Spleen (tissue), 11 donors: ENCODE measurements at regions not wholly inside any gene's neighbourhood (a gene's known extent, or its start where the extent isn't known, plus 50 kb on each side); places are given as distances from the start of the nearest gene placed in this dataset.
A peak's percentile ranks its signal among the peaks of the same experiment; 100 is the strongest.

Experiments
- DNase-seq: peaks from one replicate; pipeline ENCODE4 v3.0.0-alpha.2; 2020
- H3K27ac ChIP-seq, 8 donors: fragments of 200-600 bp; sonication (generic) in 7 of 8; 1 replicate in 4 of 8; 2 replicates in 4 of 8; pipeline versions ENCODE4 v1.5.0 to v1.8.0; 2016 to 2021; ENCODE audit warnings: inconsistent platforms in 4 of 8, mild to moderate bottlenecking in 4 of 8, moderate library complexity in 1 of 8
- H3K27me3 ChIP-seq, 7 donors: fragments of 200-600 bp; sonication (generic) in 6 of 7; replicated peaks in 1 of 7; 1 replicate in 4 of 7; 2 replicates in 3 of 7; pipeline versions ENCODE4 v1.5.0 to v1.8.0; 2016 to 2021; ENCODE audit warnings: inconsistent platforms in 3 of 7, mild to moderate bottlenecking in 1 of 7
- H3K36me3 ChIP-seq, 6 donors: fragments of 200-600 bp; sonication (generic) in 5 of 6; 1 replicate in 4 of 6; 2 replicates in 2 of 6; pipeline versions ENCODE4 v1.5.0 to v1.8.0; 2016 to 2021; ENCODE audit warnings: inconsistent platforms in 2 of 6
- H3K4me1 ChIP-seq, 6 donors: fragments of 200-600 bp; sonication (generic) in 5 of 6; 1 replicate in 3 of 6; 2 replicates in 3 of 6; pipeline versions ENCODE4 v1.5.0 to v1.8.0; 2016 to 2021; ENCODE audit warnings: inconsistent platforms in 3 of 6
- H3K4me3 ChIP-seq, 8 donors: fragments of 200-600 bp; sonication (generic) in 7 of 8; 1 replicate in 4 of 8; 2 replicates in 4 of 8; pipeline versions ENCODE4 v1.5.0 to v1.8.0; 2016 to 2021; ENCODE audit warnings: inconsistent platforms in 4 of 8, mild to moderate bottlenecking in 4 of 8, moderate library complexity in 2 of 8
- H3K9me3 ChIP-seq, 8 donors: fragments of 200-600 bp; sonication (generic) in 7 of 8; 1 replicate in 4 of 8; 2 replicates in 4 of 8; pipeline versions ENCODE4 v1.5.0 to v1.8.0; 2016 to 2021; ENCODE audit warnings: inconsistent platforms in 4 of 8
- CTCF ChIP-seq, 11 experiments: fragments of 200-600 bp in 7 of 11; fragments of 450-650 bp in 4 of 11; sonication (generic) in 4 of 11; IDR thresholded peaks in 8 of 11; conservative IDR thresholded peaks in 3 of 11; 1 replicate in 7 of 11; 2 replicates in 4 of 11; pipeline versions ENCODE4 v1.4.0 to v1.8.0; 2016 to 2021; ENCODE audit warnings: antibody characterized with exemption in 11 of 11, inconsistent platforms in 4 of 11, mild to moderate bottlenecking in 1 of 11
- POLR2A ChIP-seq, 3 donors: fragments of 450-650 bp; IDR thresholded peaks; one replicate each; pipeline ENCODE4 v1.5.1; 2017; ENCODE audit warnings: antibody characterized with exemption in 3 of 3, mild to moderate bottlenecking in 1 of 3
- POLR2AphosphoS5 ChIP-seq, 3 donors: sonication (generic); formaldehyde crosslinking; IDR thresholded peaks; one replicate each; pipeline ENCODE4 v1.5.1; 2017; ENCODE audit warnings: antibody characterized with exemption in 3 of 3
- WGBS, 5 donors: extraction: QIAGEN DNeasy Blood & Tissue Kit in 3 of 5; methylation state at CpG; one replicate each; pipeline versions ENCODE4 v1.1.5 to v1.1.7; 2013 to 2018; 5-methylcytosine and 5-hydroxymethylcytosine counted together
- intact Hi-C: fragments of 100-400 bp; cut with DNase I; formaldehyde crosslinking; loops from one replicate; pipeline ENCODE4 v1.15.0; 2023; ENCODE audit warnings: low total_unique reads
- donor health status: healthy with polysubstance abuse.
- donor health status: DM: no; HTN: no; CAD: no; lungs with moderate emphysema.
- donor health status: DM: no; HTN: no; CAD: no.
- donor health status: Bipolar disorder and iron deficiency.
- donor health status: healthy.
- donor health status: DM: no; HTN: no; CAD: no.
- donor health status: DM: yes; HTN: yes; CAD: no.

GRCh38 chr11:70776914-70777532 lies 378.7 kb downstream of the CTTN start:
- Histone ChIP-seq H3K36me3 (no peaks in the 10 kb centered on the region), H3K4me1 (no peaks in the 10 kb centered on the region), H3K9me3 (peaks cover 0 to 10% (median 0%) of the 10 kb centered on the region in 8 donors), H3K4me3 (no peak overlapping the region), H3K27me3 (no peaks in the 10 kb centered on the region), H3K27ac (no peak overlapping the region)
- TF ChIP-seq POLR2AphosphoS5 (IDR thresholded peaks at IDR 0.05): no peak
- TF ChIP-seq CTCF (IDR thresholded peaks at IDR 0.05 in 8 of 11, conservative IDR thresholded peaks at IDR 0.05 in 3 of 11): no peak
- no peak for TF ChIP-seq POLR2A (IDR thresholded peaks at IDR 0.05)
- peak; percentile 0 for DNase-seq
- intact Hi-C loops: no loop called here

- H3K4me1 ChIP-seq: no peaks in the 10 kb centered on the region
- peaks cover 0 to 6% (median 0%) of the 10 kb centered on the region in 8 donors for H3K9me3 ChIP-seq
- H3K36me3 ChIP-seq: no peaks in the 10 kb centered on the region
- no peak overlapping the region for H3K27ac ChIP-seq
- DNase-seq: no peak
- intact Hi-C loops: no loop called here
- WGBS, 5 donors: 77 to 87% (median 80%) methylated on average over 7 of the region's 7 CpGs
- no peak overlapping the region for H3K4me3 ChIP-seq
- H3K27me3 ChIP-seq: no peaks in the 10 kb centered on the region
- TF ChIP-seq POLR2A (IDR thresholded peaks at IDR 0.05) (no peak), CTCF (IDR thresholded peaks at IDR 0.05 in 8 of 11, conservative IDR thresholded peaks at IDR 0.05 in 3 of 11) (no peak), POLR2AphosphoS5 (IDR thresholded peaks at IDR 0.05) (no peak)
Measured at GRCh38 chr11:70778883-70779282, 380.6 kb downstream of the CTTN start.

GRCh38 chr11:70779433-70780245 lies 381.3 kb downstream of the CTTN start:
- no peaks in the 10 kb centered on the region for H3K36me3 ChIP-seq
- no peaks in the 10 kb centered on the region for H3K9me3 ChIP-seq
- H3K27ac ChIP-seq: no peak overlapping the region
- intact Hi-C loops: no loop called here
- DNase-seq: no peak
- no peak for TF ChIP-seq CTCF (IDR thresholded peaks at IDR 0.05 in 8 of 11, conservative IDR thresholded peaks at IDR 0.05 in 3 of 11)
- no peak for TF ChIP-seq POLR2AphosphoS5 (IDR thresholded peaks at IDR 0.05)
- TF ChIP-seq POLR2A (IDR thresholded peaks at IDR 0.05): no peak
- peaks cover 0 to 2% (median 0%) of the 10 kb centered on the region in 7 donors for H3K27me3 ChIP-seq
- H3K4me3 ChIP-seq: no peak overlapping the region
- 80 to 94% (median 86%) methylated on average over 7 to 9 of the region's 9 CpGs for WGBS, 5 donors
- no peaks in the 10 kb centered on the region for H3K4me1 ChIP-seq

DNA sequence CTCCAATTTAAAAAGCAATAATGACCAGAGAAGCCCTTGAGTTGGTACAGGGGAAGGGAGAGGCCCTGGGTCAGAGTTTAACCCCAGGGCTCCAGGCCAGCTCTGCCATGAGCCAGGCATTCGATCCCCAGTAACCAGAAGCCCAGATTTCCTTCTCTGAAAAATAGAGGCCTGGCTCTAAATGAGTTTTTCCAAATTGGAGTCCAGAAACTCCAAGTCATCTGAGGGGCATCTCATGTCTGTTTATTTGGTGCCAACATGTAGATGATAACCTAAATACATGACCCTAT lies 381.9 kb downstream of the CTTN start:
- Histone ChIP-seq H3K36me3 (no peaks in the 10 kb centered on the region), H3K27ac (no peak overlapping the region), H3K27me3 (peaks cover 0 to 7% (median 0%) of the 10 kb centered on the region in 7 donors), H3K4me1 (no peaks in the 10 kb centered on the region), H3K9me3 (no peaks in the 10 kb centered on the region), H3K4me3 (no peak overlapping the region)
- 58 to 88% (median 71%) methylated on average over 1 of the region's 1 CpG for WGBS, 5 donors
- intact Hi-C loops: no loop called here
- TF ChIP-seq POLR2A (IDR thresholded peaks at IDR 0.05) (no peak), CTCF (IDR thresholded peaks at IDR 0.05 in 8 of 11, conservative IDR thresholded peaks at IDR 0.05 in 3 of 11) (no peak), POLR2AphosphoS5 (IDR thresholded peaks at IDR 0.05) (no peak)
- no peak for DNase-seq
